Activated effector memory CD4-positive, alpha-beta T cell treated with Interleukin-2 at 50 U/mL for 16 hours (primary cell): ENCODE measurements at regions not wholly inside any gene's neighbourhood (a gene's known extent, or its start where the extent isn't known, plus 50 kb on each side); places are given as distances from the start of the nearest gene placed in this dataset.
"Not testable (repeated sequence)": the region's sequence is repeated elsewhere in the genome, so short reads cannot be mapped to it uniquely, and the experiment has no call there.

Experiments
- DNase-seq: peaks from one replicate; pipeline ENCODE4 v3.0.0-alpha.2; 2020

DNA sequence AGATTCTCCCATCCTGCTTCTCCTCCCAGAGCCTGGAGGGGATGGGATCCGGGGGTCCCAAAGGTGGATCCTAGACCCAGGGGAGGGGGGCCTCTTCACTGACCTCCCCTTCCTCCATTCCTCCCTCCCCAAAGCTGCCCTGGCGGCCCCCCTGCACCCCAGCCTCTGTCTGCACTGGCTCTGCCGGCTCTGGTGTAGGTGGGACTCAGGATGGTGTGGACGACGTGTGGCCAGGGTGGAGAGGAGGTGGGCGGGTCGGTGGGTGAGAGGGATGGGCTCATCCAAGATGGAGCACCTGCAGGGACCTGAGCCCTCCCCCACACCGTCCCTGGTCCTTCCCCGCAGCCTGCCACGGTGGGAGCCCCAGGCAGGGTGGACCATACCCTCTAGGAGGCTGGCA is 355.6 kb downstream of the TMEM121 start:
- not testable (repeated sequence) for DNase-seq

DNA sequence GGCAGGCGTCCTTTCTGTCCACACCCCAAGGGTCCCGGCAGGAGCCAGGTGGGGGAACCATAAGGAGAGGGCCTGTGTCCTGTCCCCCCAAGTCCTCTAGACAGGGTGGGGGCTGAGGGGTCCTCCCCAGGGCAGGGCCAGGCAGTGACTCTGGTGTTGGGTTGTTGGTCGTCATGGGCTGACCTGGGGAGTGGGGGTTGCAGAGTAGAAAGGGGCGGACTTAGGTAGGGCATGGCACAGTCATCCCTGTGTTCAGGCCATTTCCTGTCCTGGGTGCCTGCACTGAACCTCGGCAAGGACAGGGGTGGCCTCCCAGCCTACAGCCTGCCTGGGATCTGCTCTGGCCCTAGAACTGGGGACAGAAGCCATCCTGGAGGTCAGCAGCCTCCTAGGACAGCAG is 356.2 kb downstream of the TMEM121 start:
- DNase-seq, result no peak

DNA sequence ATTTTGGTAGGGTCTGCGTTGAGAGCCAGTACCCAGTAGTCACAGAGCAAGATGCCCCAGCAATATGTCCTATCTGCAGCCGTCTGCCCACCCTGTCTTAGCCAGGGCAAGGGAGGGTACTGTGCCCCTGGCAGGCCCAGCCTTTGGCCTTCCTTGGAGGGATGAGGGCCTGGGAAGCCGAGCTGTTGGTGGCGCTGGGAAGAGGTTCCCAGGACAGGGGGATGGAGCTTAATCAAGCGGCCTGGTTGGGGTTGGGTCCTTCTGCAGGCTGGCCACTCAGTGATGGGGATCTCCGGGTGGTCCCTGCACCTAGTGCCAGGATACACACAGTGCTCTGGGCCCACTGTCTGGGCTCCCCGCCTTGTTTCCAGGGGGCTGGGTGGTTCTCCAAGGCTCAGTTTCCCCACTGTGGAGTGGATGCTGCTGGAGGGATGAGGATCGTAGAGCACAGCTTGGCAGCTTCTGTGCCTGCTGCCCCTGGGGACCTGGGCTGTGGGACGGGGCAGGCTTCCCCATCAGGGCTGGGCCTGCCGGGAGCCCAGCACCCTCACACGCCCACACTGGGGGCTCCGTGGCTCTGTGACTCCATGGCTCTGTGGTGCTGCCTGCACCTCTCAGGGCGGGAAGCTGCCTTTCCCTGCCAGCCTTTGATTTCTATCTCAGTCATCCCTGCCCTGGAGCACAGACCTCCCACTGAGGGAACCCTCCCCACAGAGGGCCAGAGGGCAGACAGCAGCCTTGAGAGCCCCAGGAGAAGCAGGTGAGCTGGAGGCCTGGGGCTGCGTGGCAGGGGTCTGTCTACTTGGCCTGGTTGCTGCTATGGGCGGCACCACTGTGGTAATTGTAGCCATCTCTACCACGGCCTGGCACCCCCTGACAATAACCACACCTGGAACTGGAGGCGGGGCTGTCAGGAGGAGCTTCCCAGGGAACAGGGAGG is 357.0 kb downstream of the TMEM121 start:
- DNase-seq, result no peak

GRCh38 chr14:105884192-105884807 is 357.9 kb downstream of the TMEM121 start:
- not testable (repeated sequence) for DNase-seq

DNA sequence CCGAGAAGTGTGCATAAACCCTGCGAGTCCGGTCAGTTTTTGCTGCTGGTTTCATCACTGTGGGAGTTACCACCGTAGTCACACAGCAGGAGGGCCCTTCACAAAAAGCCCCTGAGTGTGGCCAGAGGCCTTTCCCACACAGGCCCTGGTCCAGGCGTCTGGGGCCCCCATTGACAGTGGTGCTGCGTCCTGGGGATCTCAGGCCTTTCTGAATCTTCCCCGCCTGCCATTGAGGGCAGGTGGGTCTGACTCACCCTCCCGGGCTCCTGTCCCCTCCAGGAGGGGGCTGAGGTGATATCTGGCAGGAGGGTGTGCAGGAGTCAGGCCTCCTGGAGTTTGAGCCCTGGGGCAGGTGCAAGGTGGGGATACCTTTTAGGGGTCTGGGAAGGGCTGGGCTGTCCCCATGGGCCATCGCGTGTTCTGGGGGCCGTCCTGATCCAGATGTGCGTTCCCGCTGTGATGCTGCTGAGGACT is 358.5 kb downstream of the TMEM121 start:
- DNase-seq, result no peak

- DNase-seq, result no peak
Measured at GRCh38 chr14:105885561-105886320, 359.4 kb downstream of the TMEM121 start.

DNA sequence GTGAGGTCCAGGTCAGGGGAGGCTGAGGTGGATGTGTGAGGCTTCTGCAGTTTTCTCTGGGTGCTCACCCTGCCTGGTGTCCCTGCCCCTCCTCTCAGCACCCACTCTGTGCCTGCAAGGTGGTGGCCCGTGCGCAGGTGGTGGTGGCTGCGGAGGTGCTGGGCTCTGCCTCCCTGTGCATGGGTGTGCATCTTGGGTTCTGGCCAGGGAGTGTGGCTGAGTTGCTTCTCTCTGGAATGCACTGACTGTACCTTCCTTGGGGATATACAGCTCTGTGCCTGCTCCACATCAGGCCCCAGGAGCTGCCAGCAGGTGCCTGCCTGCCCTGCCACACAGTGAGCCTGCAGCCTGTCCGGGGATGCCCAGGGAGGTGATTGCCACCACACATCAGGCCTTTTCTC is 360.4 kb downstream of the TMEM121 start:
- DNase-seq, result not testable (repeated sequence)

GRCh38 chr14:105887692-105888091 is 361.3 kb downstream of the TMEM121 start:
- DNase-seq, result no peak

DNA sequence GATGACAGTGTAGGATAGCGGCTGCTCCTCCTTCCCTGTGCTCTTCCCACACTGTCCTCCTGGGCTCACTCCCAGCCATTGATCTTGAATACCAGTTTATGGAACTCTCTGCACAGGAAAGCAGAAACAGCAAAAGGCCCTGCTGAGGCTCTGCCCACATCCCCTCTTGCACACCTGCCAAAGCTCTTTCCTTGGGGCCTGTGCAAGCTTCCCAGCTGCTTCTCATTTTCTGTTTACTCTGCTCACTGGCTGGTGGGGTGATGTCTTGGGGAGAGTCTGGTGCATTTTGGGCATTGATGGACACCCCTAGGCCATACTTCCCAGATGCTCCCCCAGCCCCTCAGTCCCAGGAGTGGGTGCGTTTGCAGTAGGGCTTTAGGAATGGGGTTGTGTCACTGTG is 361.8 kb downstream of the TMEM121 start:
- no peak for DNase-seq

DNA sequence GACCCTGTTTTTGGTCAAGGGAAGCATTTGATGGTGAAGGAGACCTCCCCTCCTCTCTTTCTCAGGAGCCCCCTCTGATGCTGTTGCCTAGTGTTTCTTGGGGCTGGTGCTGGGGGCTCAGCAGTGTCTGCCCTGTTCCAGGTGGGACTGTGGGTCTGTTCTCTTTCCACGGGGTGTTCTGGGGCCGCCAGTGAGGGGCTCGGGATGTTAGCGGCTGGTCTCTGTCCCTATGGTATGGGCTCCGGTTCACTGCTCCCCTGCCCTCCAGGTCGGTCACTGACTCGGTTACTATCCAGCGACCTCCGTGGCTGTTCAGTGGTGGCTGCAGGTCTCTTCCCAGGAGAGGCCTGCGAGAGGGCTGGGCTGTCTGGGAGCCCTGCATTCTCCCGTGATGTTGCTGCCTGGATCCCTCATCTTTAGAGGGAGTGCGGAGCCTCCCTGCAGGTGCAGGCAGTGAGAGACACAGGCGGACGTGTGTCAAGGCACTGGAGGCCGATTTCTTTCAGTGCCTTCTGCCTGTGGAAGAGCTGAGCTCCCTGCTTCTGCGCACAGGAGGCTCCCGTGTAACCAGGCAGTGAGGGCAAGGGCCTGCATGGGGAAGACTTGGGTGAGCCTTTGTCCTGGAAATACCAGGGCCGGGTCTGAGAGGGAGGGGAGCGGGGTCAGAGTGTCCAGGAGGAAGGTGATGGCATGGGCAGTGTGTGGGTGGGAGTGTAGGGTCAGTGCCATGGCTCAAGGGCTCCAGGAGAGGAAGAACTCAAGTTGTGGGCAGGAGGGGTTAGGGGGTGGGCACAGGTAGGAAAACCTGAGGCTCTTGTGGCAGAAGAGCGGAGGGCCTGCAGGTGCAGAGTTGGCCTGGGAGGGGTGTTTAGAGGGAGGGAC is 362.6 kb downstream of the TMEM121 start:
- no peak for DNase-seq

DNA sequence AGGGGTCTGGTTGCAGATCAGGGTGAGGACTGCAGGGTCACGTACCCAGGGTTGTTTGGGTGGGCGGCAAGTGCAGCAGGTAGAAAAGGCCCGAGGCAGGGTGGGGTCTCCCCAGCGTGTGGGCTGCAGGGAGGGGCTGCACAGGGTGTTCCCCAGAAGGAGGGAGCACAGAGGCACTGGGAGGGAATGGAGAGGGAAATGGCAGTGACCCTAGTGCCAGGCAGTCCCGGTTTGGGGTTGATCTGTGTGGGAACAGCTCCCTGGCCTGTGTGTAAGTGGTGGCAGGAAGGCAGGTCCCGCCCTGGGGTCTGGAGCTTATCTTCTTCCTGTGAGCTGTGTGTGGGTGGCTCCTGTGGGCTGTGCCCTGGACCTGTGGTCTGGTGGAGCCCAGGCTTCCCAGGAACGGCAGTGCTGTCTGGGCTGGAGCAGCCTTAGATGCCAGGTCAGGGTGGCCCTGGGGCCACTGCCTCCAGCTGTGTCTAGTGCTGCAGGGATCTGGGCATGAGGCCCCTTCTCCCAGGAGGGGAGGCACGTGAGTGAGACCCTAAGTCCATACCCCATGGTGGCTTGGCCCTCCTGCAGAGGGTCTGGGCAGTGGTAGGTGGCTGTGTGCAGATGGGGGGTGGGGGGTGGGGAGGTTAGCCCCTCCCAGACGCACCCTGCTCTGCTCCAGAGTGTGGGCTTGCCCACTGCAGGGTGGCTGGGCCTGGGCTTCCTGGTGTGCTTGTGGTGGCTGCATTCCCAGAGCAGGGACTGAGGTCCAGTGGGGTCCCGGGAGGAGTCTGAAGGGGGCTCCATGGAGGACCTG is 363.5 kb downstream of the TMEM121 start:
- DNase-seq, result no peak

DNA sequence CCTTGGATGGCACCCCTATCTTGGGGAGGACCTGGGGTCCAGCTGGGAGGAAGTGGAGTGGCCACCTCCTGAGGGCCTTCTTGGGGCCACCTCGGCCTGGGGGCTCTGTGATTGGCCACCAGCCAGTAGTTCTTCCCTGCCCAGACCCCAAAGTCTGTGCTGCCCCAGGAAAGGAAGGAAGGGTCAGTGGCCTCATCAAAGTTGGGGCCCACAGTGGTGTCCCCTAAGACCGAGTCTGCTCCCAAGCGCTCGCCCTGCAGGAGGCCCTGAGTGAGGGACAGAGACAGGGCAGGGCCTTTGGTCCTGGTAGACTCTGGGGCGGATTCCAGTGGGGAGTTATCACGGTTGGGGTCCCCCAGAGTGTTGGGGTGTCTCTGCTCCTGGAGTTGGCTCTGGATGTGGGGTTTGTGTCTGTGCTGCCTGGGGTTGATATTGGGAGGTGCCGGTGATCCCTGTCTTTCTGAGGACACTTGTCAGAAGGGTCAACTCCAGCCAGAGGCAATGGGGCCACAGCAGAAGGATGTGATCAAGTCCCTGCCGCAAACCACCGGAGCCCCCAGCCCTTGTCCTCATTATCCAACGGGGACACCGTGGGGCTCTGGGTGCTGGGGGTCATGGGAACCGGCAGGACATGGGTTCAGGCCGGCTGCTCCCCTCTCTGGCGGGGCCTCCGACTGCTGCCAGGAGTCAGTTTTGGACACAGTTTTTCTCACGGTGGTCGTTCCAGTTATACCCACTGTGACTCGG is 364.3 kb downstream of the TMEM121 start:
- no peak for DNase-seq

- no peak for DNase-seq
Measured at GRCh38 chr14:105891221-105891602, 364.8 kb downstream of the TMEM121 start.

GRCh38 chr14:105891631-105892452 is 365.5 kb downstream of the TMEM121 start:
- no peak for DNase-seq

DNA sequence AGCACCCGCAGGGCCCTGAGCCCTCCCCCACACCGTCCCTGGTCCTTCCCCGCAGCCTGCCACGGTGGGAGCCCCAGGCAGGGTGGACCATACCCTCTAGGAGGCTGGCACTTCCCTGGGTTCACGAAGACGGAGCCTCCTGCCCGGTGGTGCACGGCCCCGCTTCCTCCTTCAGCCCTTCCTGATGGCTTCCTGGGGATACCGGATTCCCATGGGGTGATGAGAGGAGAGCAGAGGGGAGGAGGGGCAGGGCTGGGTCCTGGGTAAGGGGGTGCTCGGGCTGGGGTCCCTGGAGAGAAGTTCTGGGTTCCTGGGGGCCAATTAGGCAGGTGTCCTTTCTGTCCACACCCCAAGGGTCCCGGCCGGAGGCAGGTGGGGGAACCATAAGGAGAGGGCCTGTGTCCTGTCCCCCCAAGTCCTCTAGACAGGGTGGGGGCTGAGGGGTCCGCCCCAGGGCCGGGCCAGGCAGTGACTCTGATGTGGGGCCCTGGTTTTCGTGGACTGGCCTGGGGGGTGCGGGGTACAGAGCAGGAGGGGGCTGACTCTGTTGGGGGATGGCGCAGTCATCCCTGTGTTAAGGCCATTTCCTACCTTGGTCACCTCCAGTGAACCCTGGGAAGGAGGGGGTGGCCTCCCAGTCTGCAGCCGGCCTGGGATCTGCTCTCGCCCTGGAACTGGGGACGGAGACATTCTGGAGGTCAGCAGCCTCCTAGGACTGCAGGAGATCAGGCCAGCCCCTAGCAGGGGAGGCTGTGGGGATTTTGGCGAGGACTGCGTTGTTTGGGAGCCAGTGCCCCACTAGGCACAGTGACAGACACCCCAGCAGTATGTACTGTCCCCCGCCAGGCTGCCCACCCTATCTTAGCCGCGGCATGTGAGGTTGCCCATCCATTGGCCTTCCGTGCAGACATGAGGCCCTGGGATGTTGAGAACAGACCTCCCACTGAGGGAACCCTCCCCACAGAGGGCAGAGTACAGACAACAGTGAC is 366.4 kb downstream of the TMEM121 start:
- not testable (repeated sequence) for DNase-seq

GRCh38 chr14:105893686-105894085 is 367.3 kb downstream of the TMEM121 start:
- DNase-seq, result not testable (repeated sequence)

GRCh38 chr14:105894125-105894977 is 368.0 kb downstream of the TMEM121 start:
- no peak for DNase-seq
